Liver (tissue), 2 donors: ENCODE measurements at regions not wholly inside any gene's neighbourhood (a gene's known extent, or its start where the extent isn't known, plus 50 kb on each side); places are given as distances from the start of the nearest gene placed in this dataset.

Experiments used
- CTCF ChIP-seq: fragments of 150-350 bp; IDR thresholded peaks from 2 replicates; pipeline ENCODE4 v1.5.1; 2017; ENCODE audit warnings: improper control_type of control experiment, low read depth, low read length; ENCODE audit not compliant: missing input control
- MAX ChIP-seq: IDR thresholded peaks from 2 replicates; pipeline ENCODE4 v1.6.1; 2016; ENCODE audit warnings: antibody characterized with exemption
- REST ChIP-seq: IDR thresholded peaks from 2 replicates; pipeline ENCODE4 v1.6.1; 2016; ENCODE audit warnings: antibody characterized with exemption, mild to moderate bottlenecking
- TF ChIP-seq, protein P1 (sequence below): IDR thresholded peaks from 2 replicates; pipeline ENCODE4 v1.6.1; 2016; ENCODE audit warnings: antibody characterized with exemption
- donor health status: healthy.

DNA sequence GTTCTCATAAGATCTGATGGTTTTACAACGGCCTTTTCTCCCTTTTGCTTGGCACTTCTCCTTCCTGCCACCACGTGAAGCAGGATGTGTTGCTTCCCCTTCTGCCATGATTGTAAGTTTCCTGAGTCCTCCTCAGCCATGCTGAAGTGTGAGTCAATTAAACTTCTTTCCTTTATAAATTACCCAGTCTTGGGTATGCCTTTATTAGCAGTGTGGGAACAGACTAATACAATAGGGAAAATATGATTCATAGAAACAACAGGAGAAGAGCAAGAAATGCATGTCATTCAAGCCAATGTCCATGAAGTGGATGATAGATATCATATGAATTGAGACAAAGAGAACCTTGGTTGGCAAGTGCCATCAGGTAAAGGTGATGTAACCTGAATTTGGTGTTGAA is 128.3 kb upstream of the HAPLN1 start:
- TF ChIP-seq CTCF (no peak), REST (no peak), MAX (no peak)
- TF ChIP-seq, protein P1, sequence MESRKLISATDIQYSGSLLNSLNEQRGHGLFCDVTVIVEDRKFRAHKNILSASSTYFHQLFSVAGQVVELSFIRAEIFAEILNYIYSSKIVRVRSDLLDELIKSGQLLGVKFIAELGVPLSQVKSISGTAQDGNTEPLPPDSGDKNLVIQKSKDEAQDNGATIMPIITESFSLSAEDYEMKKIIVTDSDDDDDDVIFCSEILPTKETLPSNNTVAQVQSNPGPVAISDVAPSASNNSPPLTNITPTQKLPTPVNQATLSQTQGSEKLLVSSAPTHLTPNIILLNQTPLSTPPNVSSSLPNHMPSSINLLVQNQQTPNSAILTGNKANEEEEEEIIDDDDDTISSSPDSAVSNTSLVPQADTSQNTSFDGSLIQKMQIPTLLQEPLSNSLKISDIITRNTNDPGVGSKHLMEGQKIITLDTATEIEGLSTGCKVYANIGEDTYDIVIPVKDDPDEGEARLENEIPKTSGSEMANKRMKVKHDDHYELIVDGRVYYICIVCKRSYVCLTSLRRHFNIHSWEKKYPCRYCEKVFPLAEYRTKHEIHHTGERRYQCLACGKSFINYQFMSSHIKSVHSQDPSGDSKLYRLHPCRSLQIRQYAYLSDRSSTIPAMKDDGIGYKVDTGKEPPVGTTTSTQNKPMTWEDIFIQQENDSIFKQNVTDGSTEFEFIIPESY = no peak
